ENCODE measurements at regions not wholly inside any gene's neighbourhood (a gene's known extent, or its start where the extent isn't known, plus 50 kb on each side); places are given as distances from the start of the nearest gene placed in this dataset.

- TF ChIP-seq PREB (CRISPR knock-in tag; IDR thresholded peaks at IDR 0.05; ENCODE audit: borderline replicate concordance) (no peak), CTCF (IDR thresholded peaks at IDR 0.05) (no peak), SP1 (CRISPR knock-in tag; conservative IDR thresholded peaks at IDR 0.05) (no peak), CBFB (CRISPR knock-in tag; IDR thresholded peaks at IDR 0.05; ENCODE audit: low read depth) (no peak), ESRRA (CRISPR knock-in tag; IDR thresholded peaks at IDR 0.05; ENCODE audit: borderline replicate concordance) (no peak), FOXP4 (CRISPR knock-in tag; IDR thresholded peaks at IDR 0.05) (no peak), JUN (CRISPR knock-in tag; IDR thresholded peaks at IDR 0.05) (no peak), EMX1 (CRISPR knock-in tag; IDR thresholded peaks at IDR 0.05) (no peak)
Observed at GRCh38 chr19:28475525-28475924, 737.4 kb downstream of the UQCRFS1 start.

All from WTC11 (cell line).